ENCODE measurements at regions not wholly inside any gene's neighbourhood (a gene's known extent, or its start where the extent isn't known, plus 50 kb on each side); places are given as distances from the start of the nearest gene placed in this dataset.

GRCh38 chr2:45137966-45138695, 128.9 kb upstream of the SIX2 start:
- no peak for ATAC-seq
- no peak overlapping the region for H3K27ac ChIP-seq
- no peaks in the 10 kb centered on the region for H3K4me1 ChIP-seq
- no peaks in the 10 kb centered on the region for H3K9me3 ChIP-seq
- no peak overlapping the region for H3K4me3 ChIP-seq
- no peak for TF ChIP-seq CTCF (IDR thresholded peaks at IDR 0.05)
- no peak for TF ChIP-seq POLR2A (IDR thresholded peaks at IDR 0.05)
- TF ChIP-seq POLR2AphosphoS5 (IDR thresholded peaks at IDR 0.05), result no peak
- no peak for TF ChIP-seq EP300 (IDR thresholded peaks at IDR 0.05)
- H3K36me3 ChIP-seq, result no peaks in the 10 kb centered on the region
- no CpG with 5 or more reads among the region's 8 CpGs for WGBS, 2 donors (ENCODE audit: low coverage in 1 of 2)
- peaks cover 20% of the 10 kb centered on the region for H3K27me3 ChIP-seq

GRCh38 chr2:45134726-45135125, 125.5 kb upstream of the SIX2 start:
- H3K36me3 ChIP-seq, result no peaks in the 10 kb centered on the region
- no peaks in the 10 kb centered on the region for H3K4me1 ChIP-seq

GRCh38 chr2:45134014-45134413, 124.8 kb upstream of the SIX2 start:
- Histone ChIP-seq H3K27me3 (no peaks in the 10 kb centered on the region), H3K4me3 (no peak overlapping the region), H3K9me3 (no peaks in the 10 kb centered on the region), H3K4me1 (no peaks in the 10 kb centered on the region), H3K36me3 (no peaks in the 10 kb centered on the region), H3K27ac (no peak overlapping the region)
- ATAC-seq, result no peak
- TF ChIP-seq POLR2AphosphoS5 (IDR thresholded peaks at IDR 0.05) (no peak), CTCF (IDR thresholded peaks at IDR 0.05) (no peak), POLR2A (IDR thresholded peaks at IDR 0.05) (no peak), EP300 (IDR thresholded peaks at IDR 0.05) (no peak)
- no CpG with 5 or more reads among the region's 1 CpG for WGBS, 2 donors (ENCODE audit: low coverage in 1 of 2)

More at GRCh38 chr2:45134726-45135125, 125.5 kb upstream of the SIX2 start:
- no peak for TF ChIP-seq EP300 (IDR thresholded peaks at IDR 0.05)
- no peak for TF ChIP-seq POLR2A (IDR thresholded peaks at IDR 0.05)
- no peak for TF ChIP-seq CTCF (IDR thresholded peaks at IDR 0.05)
- TF ChIP-seq POLR2AphosphoS5 (IDR thresholded peaks at IDR 0.05), result no peak
- no peaks in the 10 kb centered on the region for H3K27me3 ChIP-seq
- H3K9me3 ChIP-seq, result no peaks in the 10 kb centered on the region
- ATAC-seq, result no peak
- H3K27ac ChIP-seq, result no peak overlapping the region
- no peak overlapping the region for H3K4me3 ChIP-seq
- 37 to 48% methylated on average over 3 of the region's 3 CpGs for WGBS, 2 donors (ENCODE audit: low coverage in 1 of 2)

GRCh38 chr2:45132551-45132950, 123.3 kb upstream of the SIX2 start:
- peak; percentile 17 for ATAC-seq
- no peak overlapping the region for H3K27ac ChIP-seq
- no peaks in the 10 kb centered on the region for H3K27me3 ChIP-seq
- TF ChIP-seq POLR2AphosphoS5 (IDR thresholded peaks at IDR 0.05) (no peak), POLR2A (IDR thresholded peaks at IDR 0.05) (no peak), CTCF (IDR thresholded peaks at IDR 0.05) (no peak), EP300 (IDR thresholded peaks at IDR 0.05) (no peak)
- H3K4me3 ChIP-seq, result no peak overlapping the region
- WGBS, 2 donors (ENCODE audit: low coverage in 1 of 2), result 74 to 75% methylated on average over 3 of the region's 4 CpGs
- H3K4me1 ChIP-seq, result no peaks in the 10 kb centered on the region
- H3K36me3 ChIP-seq, result no peaks in the 10 kb centered on the region
- no peaks in the 10 kb centered on the region for H3K9me3 ChIP-seq

GRCh38 chr2:45131587-45131986, 122.3 kb upstream of the SIX2 start:
- H3K4me1 ChIP-seq, result no peaks in the 10 kb centered on the region
- no peak overlapping the region for H3K4me3 ChIP-seq
- 76 to 78% methylated on average over 5 to 12 of the region's 14 CpGs for WGBS, 2 donors (ENCODE audit: low coverage in 1 of 2)
- H3K9me3 ChIP-seq, result no peaks in the 10 kb centered on the region
- no peaks in the 10 kb centered on the region for H3K27me3 ChIP-seq
- H3K36me3 ChIP-seq, result no peaks in the 10 kb centered on the region
- TF ChIP-seq POLR2AphosphoS5 (IDR thresholded peaks at IDR 0.05), result no peak
- TF ChIP-seq POLR2A (IDR thresholded peaks at IDR 0.05), result no peak
- TF ChIP-seq EP300 (IDR thresholded peaks at IDR 0.05), result no peak
- TF ChIP-seq CTCF (IDR thresholded peaks at IDR 0.05), result no peak
- H3K27ac ChIP-seq, result no peak overlapping the region
- no peak for ATAC-seq
